Esophagus squamous epithelium (tissue), 4 donors: ENCODE measurements at regions not wholly inside any gene's neighbourhood (a gene's known extent, or its start where the extent isn't known, plus 50 kb on each side); places are given as distances from the start of the nearest gene placed in this dataset.

ENCODE experiments used
- CTCF ChIP-seq, 6 experiments: fragments of 450-650 bp in 4 of 6; fragments of 200-600 bp in 2 of 6; sonication (generic) in 2 of 6; IDR thresholded peaks; one replicate each; pipeline ENCODE4 v1.5.1; 2016 to 2019; ENCODE audit warnings: antibody characterized with exemption in 6 of 6, mild to moderate bottlenecking in 4 of 6, moderate library complexity in 4 of 6
- POLR2A ChIP-seq, 4 donors: fragments of 450-650 bp; IDR thresholded peaks; one replicate each; pipeline ENCODE4 v1.6.1; 2017; ENCODE audit warnings: antibody characterized with exemption in 4 of 4, mild to moderate bottlenecking in 4 of 4, moderate library complexity in 3 of 4

GRCh38 chr1:185560760-185561159 lies 173.4 kb upstream of the HMCN1 start:
- no peak for TF ChIP-seq CTCF (IDR thresholded peaks at IDR 0.05)
- no peak for TF ChIP-seq POLR2A (IDR thresholded peaks at IDR 0.05)
